ENCODE measurements at regions not wholly inside any gene's neighbourhood (a gene's known extent, or its start where the extent isn't known, plus 50 kb on each side); places are given as distances from the start of the nearest gene placed in this dataset.

GRCh38 chrX:80139564-80139963 lies 125.0 kb downstream of the TBX22 start:
- no peak overlapping the region for H3K27ac ChIP-seq (ENCODE audit: insufficient read depth, low read depth, low read length)
- ChIA-PET POLR2A (no interaction called here), CTCF (no interaction called here)
- no peak overlapping the region for H2AFZ ChIP-seq (ENCODE audit: low read depth, low read length)
- H3K79me2 ChIP-seq (ENCODE audit: control insufficient read depth, insufficient read depth, low read length), result no peaks in the 10 kb centered on the region
- H4K20me1 ChIP-seq (replicated peaks; ENCODE audit: control insufficient read depth, extremely low read depth, insufficient read depth, low read length), result no peaks in the 10 kb centered on the region
- dilution Hi-C loops (cut with MboI; ENCODE audit: extremely low pct_ligation_motif_present, low sequenced_read_pairs), result no loop called here
- DNase-seq (ENCODE audit: low read depth, low spot score) (no peak), FAIRE-seq (no peak)
- H3K9me1 ChIP-seq (replicated peaks; ENCODE audit: control insufficient read depth, extremely low read depth, insufficient read depth, low read length), result no peaks in the 10 kb centered on the region
- H3K36me3 ChIP-seq (ENCODE audit: control insufficient read depth in 2 of 2, extremely low read depth in 1 of 2, insufficient read depth in 2 of 2, low read length in 2 of 2), result no peaks in the 10 kb centered on the region
- intact Hi-C loops (cut with micrococcal nuclease), result no loop called here
- no peaks in the 10 kb centered on the region for H3K4me1 ChIP-seq (ENCODE audit: control insufficient read depth, extremely low read depth, insufficient read depth, low read length)
- no peaks in the 10 kb centered on the region for H3K9me3 ChIP-seq (replicated peaks; ENCODE audit: control insufficient read depth, insufficient read depth, low read length)
- H3K27me3 ChIP-seq (ENCODE audit: control insufficient read depth in 2 of 2, insufficient read depth in 2 of 2, low read length in 2 of 2), result no peaks in the 10 kb centered on the region
- H3K4me2 ChIP-seq (ENCODE audit: insufficient read depth, low read length), result no peak overlapping the region
- H3K4me3 ChIP-seq (replicated peaks in 1 of 3; ENCODE audit: insufficient read depth in 1 of 3, low read depth in 1 of 3, low read length in 3 of 3), result no peak overlapping the region
- H3K9ac ChIP-seq (replicated peaks; ENCODE audit: extremely low read depth, insufficient read depth, low read length), result no peak overlapping the region
- TF ChIP-seq POLR2A (IDR thresholded peaks at IDR 0.05; ENCODE audit: low read depth, low read length) (no peak), JUN (IDR thresholded peaks at IDR 0.05; ENCODE audit: borderline replicate concordance, insufficient read depth, insufficient read length, low read depth) (no peak), MYC (IDR thresholded peaks at IDR 0.05; ENCODE audit: low read depth, low read length) (no peak), CTCF (IDR thresholded peaks at IDR 0.05; ENCODE audit: extremely low read depth in 1 of 2, insufficient read depth in 1 of 2, low read depth in 1 of 2, low read length in 2 of 2) (no peak), POLR2AphosphoS5 (IDR thresholded peaks at IDR 0.05; ENCODE audit: insufficient read depth, low read depth, low read length) (no peak), FOS (IDR thresholded peaks at IDR 0.05; ENCODE audit: borderline replicate concordance, insufficient read depth, low read length) (no peak), GATA2 (IDR thresholded peaks at IDR 0.05; ENCODE audit: insufficient read depth, insufficient read length, low read depth, low read length) (no peak), EZH2 (IDR thresholded peaks at IDR 0.05; ENCODE audit: borderline replicate concordance, low read depth, low read length, severe bottlenecking) (no peak), MAX (IDR thresholded peaks at IDR 0.05; ENCODE audit: insufficient read depth, insufficient read length) (no peak)
- BruUV-seq (replicated peaks), result no TSS peak
